ENCODE measurements at regions not wholly inside any gene's neighbourhood (a gene's known extent, or its start where the extent isn't known, plus 50 kb on each side); places are given as distances from the start of the nearest gene placed in this dataset.

DNA sequence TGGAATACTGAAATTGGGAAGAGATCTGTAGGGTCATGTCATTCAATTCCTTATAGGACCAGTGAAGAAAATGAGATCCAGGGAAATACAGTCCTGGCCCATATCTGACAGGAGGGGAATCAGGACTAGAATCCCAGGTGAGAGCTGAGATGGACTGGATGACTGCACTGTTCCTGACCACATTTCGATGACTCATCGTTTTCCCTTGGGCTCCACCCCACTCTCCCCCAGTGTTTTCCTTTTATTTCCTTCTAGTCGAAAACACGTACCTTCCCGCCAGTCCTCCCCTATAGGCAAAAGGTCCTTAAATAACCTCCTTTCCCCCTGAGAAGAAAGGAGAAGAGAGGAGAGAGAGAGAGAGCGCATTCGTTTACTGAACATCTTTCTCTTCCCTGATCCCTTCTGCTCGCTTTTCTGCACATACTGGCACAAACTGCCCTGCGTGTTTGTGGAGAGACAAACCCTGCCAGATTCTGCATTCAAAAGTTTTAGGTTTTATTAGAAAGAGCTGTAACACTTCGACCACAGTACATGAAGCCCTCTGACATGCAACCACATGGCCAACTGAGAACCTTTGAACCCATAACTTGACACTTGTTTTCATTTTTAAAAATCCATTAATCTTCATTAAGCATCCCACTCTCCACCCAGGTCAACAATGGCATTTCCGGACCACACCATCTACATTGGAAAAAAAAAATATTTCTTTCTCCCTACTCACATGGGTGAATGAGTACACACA, 565.7 kb downstream of the METTL15 start:
- peak; percentile 82 for DNase-seq (ENCODE audit: low spot score)

DNA sequence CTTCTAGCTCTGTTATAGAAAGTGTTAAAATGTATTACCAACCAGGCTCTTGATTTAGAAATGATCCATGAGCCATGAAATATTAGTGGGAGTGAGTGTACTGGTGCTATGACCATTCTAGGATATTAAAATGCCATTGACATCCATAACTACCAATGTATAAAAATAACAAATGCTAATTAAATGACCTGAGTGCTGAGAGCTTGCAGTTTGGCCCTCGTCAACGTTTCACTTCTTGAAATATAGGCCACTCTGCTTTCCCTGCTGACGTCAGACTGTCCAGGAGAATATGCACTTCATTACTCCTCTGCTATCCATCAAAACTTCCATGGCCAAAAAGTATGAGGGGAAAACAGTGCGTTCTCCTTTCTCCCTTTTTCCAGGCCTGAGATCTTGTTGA, 563.1 kb downstream of the METTL15 start:
- DNase-seq (ENCODE audit: low spot score): no peak

DNA sequence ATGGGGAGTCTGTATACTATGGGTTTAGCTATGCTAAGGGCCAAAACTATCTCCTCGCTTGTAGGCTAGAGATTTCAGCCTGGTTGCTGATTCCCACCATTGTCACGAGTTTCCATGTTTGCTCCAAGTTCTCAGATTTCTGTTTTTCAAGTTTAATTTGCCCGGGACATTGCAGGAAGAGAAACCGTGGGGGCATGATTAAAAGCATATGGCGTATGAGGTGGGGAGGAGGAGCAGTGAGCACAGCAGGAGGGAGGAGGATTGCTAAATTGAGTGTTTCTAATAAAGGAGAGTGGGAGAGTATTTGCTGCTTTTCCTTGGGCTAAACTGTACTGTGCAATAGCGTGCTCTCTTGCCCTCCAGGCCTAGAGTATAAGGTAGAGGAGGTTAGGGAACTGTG, 558.4 kb downstream of the METTL15 start:
- DNase-seq (ENCODE audit: low spot score): no peak

DNA sequence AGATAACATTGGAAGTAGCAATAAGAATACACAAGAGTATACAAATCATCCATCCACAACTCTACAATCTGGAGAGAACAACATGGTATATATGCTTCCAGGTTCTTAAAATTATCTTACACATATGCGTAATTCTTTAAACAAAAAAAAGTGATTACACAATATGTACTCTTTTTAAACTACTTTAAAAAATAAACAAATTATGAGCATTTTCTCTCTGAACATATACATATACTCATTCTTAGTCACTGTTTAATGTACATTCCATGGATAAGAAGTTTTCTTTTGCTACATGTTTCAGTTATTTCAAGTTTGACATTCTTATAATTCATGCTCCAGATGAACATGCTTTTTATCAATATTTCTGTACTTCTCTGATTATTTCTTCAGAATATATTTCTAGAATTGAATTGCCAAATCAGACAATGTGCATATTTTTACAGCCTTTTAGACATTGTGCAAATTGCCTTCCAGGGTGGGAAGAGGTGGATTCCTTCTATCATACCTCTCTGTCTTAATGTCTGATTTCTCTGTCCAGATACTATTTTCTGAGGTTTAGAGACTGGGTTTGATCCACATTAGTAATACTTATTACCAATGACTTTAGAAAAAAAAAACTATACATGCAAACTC, 551.6 kb downstream of the METTL15 start:
- DNase-seq (ENCODE audit: low spot score): no peak

DNA sequence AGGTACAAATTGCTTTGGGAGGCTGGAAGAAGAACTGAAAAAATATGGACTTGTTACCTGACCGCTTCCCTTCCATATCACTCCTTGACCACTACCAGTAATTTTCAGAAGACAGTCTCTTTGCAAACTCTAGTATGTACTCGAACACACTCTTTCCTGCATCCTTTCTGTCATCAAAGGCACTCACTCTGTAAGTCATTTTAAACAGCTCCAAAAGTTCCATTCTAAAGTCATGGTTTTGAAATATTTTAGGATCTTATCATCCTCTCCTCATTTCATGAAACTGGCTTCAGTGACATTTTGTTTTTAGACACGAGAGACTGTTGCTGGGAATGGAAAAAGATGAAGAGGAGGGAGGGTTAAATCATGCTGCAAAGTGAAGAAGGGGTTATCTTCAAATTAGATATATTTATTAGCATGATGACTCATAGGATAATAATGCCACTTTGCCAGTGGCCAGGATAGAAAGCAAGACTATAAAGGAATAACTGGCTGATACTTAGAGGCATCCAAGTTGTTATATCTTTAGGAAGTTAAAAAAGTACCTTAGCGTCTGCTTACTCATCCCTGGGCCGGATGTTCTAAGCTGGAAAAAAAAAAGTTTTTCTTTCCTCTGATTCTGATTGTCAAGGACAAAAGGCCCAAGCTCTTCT, 549.3 kb downstream of the METTL15 start:
- peak; percentile 13 for DNase-seq (ENCODE audit: low spot score)

DNA sequence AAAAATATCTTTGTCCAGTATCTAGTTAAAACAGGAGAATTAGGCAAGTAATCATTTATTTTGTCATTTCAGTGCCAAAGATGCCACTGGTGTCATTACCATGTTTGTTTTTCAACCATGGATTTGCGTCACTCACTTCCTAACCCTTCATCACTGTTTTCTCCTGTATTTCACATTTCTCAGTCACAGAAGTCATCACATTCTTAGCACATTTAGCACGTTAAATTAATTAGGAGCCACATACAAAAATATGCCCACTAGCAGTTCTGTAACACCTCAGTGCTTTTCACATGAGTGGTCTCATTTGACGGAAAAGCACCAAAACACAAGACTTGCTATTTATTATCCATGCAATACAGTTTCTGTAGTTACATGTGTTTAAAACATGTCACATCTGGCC, 546.0 kb downstream of the METTL15 start:
- DNase-seq (ENCODE audit: low spot score): no peak

DNA sequence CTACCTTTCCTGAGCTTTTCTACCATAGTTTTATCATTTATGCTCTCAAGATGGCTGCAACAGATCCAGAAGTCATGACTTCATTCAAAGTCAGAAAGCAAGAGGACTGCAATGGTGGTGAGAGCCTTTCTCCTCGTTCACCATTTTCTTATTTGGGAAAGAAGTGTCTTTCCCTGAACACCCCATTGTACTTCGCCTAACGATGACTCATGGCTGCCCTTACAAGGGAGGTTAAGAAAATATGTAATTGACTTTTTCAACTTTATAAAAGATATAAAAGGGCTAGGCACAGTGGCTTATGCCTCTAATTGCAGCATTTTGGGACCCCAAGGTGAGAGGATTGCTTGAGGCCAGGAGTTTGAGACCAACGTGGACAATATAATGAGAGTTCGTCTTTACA, 541.7 kb downstream of the METTL15 start:
- no peak for DNase-seq (ENCODE audit: low spot score)

DNA sequence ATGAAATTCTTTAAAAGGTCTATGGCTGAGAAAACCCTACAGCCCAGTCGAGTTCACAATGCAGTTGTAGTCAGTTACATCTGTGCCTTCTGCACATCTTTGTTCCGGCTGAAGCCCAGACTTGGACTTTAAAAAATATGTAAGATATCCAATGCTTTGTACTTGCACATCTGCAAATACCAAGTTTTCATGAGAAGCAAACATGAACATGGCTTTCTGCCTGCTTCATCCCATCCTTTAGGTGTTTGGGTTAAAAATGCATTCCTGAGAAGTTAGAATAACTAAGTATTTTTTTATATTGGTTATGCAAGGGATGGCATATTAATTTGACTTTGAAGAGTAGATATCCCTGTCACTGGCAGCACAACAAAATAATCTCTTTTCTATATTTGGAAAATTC, 528.4 kb downstream of the METTL15 start:
- no peak for DNase-seq (ENCODE audit: low spot score)

DNA sequence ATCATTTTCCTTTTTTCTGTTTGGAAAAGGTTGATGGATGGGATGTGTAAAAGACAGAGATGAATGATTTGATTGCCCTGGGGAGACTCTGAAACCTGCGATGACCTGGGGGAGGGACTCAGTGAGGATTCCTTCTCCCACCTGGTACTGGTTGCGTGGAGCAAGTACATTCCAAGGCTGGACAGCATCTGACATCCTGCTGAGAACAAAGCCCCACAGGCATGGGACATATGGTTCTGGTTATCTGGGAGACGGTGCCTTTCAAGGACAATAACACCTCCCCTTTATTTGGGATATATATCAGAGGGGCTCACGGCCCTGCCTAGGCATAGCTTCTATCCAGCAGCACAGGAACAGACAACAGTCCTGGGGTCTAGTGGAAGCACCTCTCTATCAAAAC, 527.8 kb downstream of the METTL15 start:
- DNase-seq (ENCODE audit: low spot score): no peak

DNA sequence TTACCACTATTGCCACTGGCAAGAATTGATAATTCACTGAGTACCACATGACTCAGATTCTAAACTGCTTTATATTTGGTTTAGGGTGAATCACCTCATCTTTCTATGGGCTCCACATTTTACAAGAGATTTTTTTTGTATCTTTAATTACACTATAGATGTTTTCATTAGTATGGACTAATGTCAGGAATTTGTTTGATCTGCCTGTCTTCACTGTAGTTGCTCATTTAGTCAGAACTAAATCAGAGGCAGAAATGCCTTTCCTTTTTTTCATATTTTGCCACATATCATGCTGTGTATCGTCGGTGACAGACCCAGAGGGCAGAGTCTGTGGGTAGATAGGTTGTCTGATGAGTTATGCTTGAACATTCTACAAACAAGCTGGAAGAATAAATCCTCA, 524.1 kb downstream of the METTL15 start:
- DNase-seq (ENCODE audit: low spot score): no peak

DNA sequence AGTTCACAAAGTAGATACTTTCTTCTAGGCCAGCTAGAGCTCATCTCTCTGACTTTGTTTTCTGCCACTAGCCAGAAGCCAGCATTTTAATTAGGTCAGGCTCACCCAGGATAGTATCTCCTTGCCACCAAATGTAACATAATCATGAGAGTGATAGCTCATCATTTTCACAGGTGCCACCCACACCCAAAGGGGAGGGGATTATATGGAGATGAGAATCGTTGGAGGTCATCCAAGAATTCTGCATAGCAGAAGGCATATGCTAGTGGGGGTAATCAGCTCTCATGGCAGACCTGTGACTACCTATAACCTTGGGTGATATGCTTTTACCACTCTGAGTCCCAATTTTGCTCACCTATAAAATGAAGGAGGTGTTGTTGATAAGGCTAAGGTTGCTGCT, 523.0 kb downstream of the METTL15 start:
- DNase-seq (ENCODE audit: low spot score): no peak

DNA sequence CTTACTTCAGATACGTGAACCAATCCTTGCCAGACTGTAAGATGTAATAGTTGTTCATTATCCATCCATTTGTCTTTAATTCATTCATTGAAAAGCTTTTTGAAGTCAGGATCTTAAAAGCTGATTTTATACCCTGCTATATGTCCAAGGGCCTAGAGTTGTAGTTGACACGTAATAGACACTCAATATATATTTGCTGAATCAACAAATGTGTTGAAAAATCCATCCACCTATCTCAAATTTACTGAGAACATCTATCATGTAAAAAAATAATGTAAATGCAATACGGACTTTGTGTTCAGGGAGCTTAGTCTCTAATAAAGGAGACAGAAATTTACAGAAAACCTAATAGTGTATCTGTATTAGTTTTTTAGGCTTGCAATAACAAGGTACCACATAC, 521.0 kb downstream of the METTL15 start:
- DNase-seq (ENCODE audit: low spot score): no peak

DNA sequence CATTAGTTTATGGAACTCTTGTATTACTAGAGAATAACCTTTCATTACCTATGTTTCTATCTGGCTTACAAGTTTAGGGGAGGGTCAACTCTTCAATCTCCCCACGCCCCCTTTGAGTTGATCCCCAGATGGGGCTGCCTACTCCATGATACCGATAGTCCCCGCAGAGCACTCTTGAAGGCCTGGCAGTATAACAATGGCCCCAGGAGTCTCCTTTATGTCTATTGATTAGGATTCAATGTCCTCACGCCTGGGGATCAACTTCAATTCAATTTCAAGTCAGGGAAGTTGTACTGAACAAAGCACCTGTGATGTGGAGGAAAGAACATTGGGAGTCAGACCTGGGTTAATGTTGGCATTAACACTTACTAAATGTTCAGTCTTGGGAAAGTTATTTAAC, 520.2 kb downstream of the METTL15 start:
- DNase-seq (ENCODE audit: low spot score): no peak

DNA sequence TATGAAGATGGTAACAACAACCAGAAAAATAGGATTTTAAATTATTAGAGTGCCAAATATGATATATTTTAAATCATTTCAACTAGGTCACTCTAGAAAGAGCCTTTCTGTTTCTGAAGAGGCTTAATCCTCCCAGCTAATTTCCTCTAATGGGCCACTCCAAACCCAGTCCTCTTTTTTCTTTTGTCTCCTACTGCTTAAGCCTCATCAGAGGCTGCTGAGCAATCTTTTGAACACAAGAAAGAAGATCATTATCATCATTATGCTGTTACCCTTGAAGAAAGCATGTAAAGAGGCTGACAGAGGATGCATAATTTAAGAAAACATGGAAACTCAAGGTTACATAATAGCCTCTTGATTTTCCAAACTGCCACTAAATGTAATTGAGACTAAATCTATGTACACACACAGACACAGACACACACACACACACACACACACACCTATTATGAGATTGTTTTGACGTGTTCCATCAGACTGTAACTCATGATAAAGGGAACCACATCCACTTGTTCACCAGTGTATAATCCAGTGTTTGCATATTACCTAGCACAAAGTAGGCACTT, 519.6 kb downstream of the METTL15 start:
- no peak for DNase-seq (ENCODE audit: low spot score)

DNA sequence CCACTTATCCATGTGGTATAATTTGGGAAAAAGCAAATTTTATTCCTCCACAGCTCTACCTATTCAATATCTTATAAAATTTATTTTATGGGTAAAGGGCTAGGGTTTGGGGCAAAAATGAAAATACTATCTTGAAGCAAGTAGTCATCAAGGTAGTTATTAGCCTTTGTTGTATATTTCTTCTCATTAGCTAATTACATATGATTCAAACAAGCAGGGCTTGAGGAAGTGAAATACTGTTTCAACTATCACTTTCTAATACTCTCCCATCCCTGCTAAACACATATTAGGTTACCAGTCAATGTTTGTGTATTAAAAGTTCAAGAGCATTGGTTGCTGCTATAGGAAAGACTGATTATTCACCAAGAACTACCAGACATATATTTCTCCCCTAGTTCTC, 517.3 kb downstream of the METTL15 start:
- DNase-seq (ENCODE audit: low spot score): no peak

DNA sequence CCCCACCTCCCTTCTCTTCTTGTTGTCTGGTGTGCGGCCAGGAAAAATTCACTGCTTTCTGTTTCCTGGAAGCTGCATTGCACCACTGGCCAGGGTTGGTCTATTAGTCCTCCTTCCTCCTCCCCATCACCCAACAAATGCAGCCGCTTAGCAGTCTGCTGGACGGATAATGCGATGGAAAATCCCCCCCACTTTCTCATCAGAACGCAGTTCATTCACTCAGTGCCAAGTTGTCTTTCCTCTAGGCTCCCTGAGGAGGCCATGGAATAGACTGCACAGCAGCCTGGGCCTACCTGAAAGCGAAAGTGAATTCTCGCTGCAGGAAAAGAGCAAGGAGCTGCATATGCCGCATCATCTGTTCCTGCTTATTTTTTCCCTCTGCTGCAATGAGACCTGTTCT, 513.6 kb downstream of the METTL15 start:
- DNase-seq (ENCODE audit: low spot score): no peak

DNA sequence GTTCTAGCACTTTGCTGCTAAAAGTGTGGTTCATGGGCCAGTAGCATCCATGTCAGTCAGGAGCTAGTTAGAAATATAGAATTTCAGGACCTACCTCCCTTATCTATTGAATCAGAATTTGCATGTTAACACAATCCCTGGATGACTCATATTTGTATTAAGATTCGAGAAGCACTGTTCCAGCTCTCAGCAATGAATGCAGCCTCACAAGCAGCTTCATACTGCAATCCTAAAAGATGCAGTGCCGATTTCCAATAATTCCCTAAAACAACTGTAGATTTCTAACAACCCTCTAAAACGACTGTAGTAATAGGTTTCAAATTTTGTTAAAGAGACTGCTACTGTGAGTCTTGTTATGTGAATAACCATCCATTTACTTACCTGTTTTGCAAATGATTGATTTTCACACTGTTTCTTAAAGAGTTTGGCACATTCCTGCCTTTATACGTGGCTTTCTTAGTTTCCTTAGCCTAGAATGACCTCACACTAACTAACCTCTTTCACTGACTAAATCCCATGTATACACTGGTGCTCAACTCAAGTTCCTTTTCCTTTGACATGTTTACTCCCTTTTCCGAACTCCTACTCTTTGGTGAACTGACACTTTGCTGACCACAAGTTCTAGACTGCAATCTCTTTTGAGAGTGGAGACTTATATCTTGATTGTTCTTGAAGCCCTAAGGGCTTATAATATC, 511.8 kb downstream of the METTL15 start:
- no peak for DNase-seq (ENCODE audit: low spot score)

DNA sequence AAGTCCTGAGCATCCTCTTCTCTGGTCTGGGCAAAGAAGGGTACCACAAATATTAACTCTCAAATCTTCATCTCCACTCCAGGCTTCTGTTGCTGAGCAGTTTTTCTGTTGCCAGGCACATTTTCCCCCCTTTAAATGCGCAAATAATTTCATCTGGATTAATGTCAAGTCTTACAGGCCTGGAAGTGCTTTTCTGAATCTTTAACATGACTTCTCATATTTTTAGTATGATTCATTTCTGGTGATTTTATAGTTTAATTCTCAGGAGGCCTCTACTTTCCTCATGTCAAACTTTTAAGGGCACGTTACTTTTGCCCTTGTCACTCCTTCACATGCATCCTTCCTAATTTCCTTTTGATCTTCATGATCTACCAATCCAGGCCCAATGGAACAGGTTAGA, 510.2 kb downstream of the METTL15 start:
- DNase-seq (ENCODE audit: low spot score): no peak

DNA sequence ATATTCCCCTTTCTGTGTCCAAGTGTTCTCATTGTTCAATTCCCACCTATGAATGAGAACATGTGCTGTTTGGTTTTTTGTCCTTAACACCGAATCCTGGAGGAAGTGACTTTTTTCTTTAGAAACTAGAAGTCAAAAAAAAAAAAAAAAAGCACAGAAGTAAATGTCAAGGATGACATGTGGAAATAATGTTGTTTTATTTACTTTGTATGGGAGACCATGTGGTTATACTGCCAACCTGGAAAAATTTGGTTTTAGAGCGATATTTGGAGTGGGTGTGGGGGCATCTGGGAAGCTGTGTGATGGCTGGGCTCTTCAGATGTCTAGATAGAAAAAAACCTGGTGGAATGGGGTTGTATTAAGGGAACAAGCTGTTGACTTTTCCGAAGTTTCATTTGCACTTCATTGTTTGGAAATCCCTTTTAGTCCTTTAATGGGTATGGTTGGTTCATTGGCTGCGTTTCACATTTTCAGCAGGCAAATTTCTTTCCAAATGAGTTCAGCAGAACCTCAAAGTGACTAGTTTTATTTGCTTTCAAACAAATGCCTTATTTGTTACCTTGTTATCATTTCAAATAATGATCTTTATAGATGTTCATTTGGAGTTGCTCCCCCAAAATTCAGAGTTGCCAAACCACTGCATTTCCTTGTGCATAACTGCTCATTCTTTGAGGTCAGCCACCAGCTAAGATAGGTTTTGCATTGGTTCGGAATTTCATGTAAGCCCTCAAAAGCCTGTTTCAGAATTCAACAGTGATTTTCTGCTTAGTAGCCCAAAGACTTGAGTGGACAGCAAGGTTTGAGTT, 508.2 kb downstream of the METTL15 start:
- DNase-seq (ENCODE audit: low spot score): no peak

DNA sequence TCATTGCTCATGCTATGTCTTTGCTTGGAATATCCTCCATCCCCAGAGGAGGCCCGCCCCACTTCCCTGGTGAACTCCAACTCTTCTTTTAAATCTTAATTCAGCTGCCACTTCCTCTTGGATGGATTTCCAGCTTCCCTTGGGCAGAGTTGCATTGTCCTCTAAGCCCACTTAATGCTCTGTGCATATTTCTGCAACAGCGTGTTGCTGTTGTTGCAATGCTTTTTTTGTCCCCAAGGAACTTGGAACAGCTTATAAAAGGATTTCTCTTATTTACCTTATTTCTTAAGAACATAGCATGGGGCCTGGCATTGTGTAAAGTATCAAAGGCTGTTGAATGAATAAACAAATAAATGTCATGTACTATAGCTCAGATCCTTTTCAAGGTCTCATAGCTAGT, 507.4 kb downstream of the METTL15 start:
- DNase-seq (ENCODE audit: low spot score): no peak

DNA sequence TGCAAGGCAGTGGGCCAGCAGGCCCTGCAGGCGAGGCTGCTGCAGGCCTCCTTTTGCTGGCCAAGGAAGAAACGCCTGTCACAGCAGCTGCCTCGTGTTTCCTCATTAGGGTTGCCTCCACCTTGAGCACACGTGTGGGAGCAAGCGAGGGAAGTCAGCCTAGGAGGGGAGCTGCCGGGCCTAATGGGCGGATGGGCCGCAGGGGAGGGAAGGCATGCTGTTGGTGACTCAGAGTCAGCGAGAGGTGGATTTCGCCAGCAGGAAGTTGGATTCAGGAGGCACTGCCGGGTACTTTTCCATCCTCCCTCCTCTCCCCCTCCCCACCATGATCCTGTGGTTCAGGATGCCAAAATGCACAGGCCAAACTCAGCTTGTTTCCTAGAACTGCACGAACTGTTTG, 498.7 kb downstream of the METTL15 start:
- DNase-seq (ENCODE audit: low spot score): no peak

DNA sequence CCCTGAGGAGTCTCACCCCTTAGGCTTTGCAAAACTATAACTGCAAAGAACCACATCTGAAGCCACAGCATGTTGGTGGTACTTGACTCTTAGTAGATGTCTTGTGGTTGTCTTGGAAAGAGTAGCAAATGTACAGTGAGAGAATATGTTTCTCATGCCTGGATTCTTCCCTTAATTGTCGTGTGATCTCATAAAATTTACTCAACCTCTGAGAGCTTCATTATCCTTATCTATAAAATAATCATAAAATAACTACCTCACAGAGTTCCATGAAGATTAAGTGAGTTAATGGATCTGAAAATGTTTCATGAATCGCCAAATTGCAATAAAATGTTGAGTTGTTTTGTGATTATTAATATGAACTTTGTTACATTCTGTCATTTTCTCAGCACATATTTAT, 491.5 kb downstream of the METTL15 start:
- no peak for DNase-seq (ENCODE audit: low spot score)

Measured in SW480 (cell line).